ENCODE measurements at regions not wholly inside any gene's neighbourhood (a gene's known extent, or its start where the extent isn't known, plus 50 kb on each side); places are given as distances from the start of the nearest gene placed in this dataset.
A peak's percentile ranks its signal among the peaks of the same experiment; 100 is the strongest.

DNA sequence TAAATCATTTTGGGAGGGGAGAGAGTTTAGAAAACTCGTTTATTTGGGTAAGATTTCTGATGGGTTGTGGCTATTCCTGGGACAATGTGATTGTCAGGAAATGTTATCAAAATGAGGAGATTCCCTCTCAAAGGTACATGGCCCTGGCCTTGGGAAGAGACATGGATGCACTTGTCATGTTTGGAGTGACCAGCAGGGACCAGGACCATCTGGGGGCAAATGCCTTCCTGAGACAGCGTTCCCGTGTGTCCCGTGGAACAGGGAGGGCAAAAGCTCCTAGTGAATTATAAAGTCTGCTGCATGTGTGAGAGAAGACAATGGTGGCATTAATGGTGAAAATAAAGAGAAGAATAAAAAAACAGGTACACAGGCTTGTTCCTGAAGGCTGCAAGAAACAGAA is 317.3 kb downstream of the ZNF536 start:
- no peaks in the 10 kb centered on the region for H3K27me3 Mint-ChIP-seq (ENCODE audit: insufficient read depth)
- peaks cover 63% of the 10 kb centered on the region for H3K4me1 Mint-ChIP-seq
- TF ChIP-seq, protein P1, sequence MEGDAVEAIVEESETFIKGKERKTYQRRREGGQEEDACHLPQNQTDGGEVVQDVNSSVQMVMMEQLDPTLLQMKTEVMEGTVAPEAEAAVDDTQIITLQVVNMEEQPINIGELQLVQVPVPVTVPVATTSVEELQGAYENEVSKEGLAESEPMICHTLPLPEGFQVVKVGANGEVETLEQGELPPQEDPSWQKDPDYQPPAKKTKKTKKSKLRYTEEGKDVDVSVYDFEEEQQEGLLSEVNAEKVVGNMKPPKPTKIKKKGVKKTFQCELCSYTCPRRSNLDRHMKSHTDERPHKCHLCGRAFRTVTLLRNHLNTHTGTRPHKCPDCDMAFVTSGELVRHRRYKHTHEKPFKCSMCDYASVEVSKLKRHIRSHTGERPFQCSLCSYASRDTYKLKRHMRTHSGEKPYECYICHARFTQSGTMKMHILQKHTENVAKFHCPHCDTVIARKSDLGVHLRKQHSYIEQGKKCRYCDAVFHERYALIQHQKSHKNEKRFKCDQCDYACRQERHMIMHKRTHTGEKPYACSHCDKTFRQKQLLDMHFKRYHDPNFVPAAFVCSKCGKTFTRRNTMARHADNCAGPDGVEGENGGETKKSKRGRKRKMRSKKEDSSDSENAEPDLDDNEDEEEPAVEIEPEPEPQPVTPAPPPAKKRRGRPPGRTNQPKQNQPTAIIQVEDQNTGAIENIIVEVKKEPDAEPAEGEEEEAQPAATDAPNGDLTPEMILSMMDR (conservative IDR thresholded peaks at IDR 0.05): peak; percentile 67
- WGBS, 2 experiments (ENCODE audit: insufficient coverage in 1 of 2, insufficient read length in 1 of 2): 73 to 84% methylated on average over 4 of the region's 4 CpGs
- Histone ChIP-seq H3K27ac (ENCODE audit: low read depth, low read length) (no peak overlapping the region), H3K9me3 (ENCODE audit: control insufficient read depth, low read length) (no peaks in the 10 kb centered on the region), H3K27me3 (ENCODE audit: control insufficient read depth, insufficient read depth, low read length, poor library complexity, severe bottlenecking) (no peaks in the 10 kb centered on the region), H3K4me3 (ENCODE audit: low read length) (no peak overlapping the region), H3K4me1 (ENCODE audit: control insufficient read depth, insufficient read depth, low read length) (peaks cover 18% of the 10 kb centered on the region), H3K9ac (ENCODE audit: extremely low read depth, low read length, poor library complexity, severe bottlenecking) (no peak overlapping the region), H3K36me3 (ENCODE audit: control insufficient read depth, insufficient read depth, low read length) (no peaks in the 10 kb centered on the region)
- no peak for DNase-seq
- H3K4me3 Mint-ChIP-seq: no peak overlapping the region
- no peaks in the 10 kb centered on the region for H3K9me3 Mint-ChIP-seq
- no peaks in the 10 kb centered on the region for H3K36me3 Mint-ChIP-seq (ENCODE audit: low read depth)
- H3K27ac Mint-ChIP-seq: no peak overlapping the region

DNA sequence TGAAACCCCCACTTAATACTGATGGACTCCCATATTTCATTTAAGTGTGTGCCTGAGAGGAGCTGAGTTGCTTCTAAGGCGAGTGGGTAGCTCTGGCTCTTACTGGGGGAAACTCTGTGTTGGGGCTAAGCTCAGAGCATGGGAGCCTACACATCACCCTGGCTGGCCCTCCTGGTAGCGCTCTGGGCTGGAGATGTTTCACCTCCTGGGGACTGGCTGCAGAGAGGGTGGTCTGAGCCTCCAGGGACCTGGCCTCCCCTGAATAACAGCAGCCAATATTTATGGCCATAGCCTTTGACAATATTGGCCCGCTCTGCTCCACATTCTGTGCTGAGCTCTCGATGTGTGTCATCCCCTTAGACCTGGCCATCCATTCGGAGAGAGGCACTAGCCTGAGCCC is 316.5 kb downstream of the ZNF536 start:
- Histone ChIP-seq H3K27me3 (ENCODE audit: control insufficient read depth, insufficient read depth, low read length, poor library complexity, severe bottlenecking) (no peaks in the 10 kb centered on the region), H3K4me1 (ENCODE audit: control insufficient read depth, insufficient read depth, low read length) (peaks cover 18% of the 10 kb centered on the region), H3K9me3 (ENCODE audit: control insufficient read depth, low read length) (no peaks in the 10 kb centered on the region), H3K9ac (ENCODE audit: extremely low read depth, low read length, poor library complexity, severe bottlenecking) (no peak overlapping the region), H3K4me3 (ENCODE audit: low read length) (no peak overlapping the region), H3K36me3 (ENCODE audit: control insufficient read depth, insufficient read depth, low read length) (no peaks in the 10 kb centered on the region), H3K27ac (ENCODE audit: low read depth, low read length) (no peak overlapping the region)
- Mint-ChIP-seq H3K4me3 (no peak overlapping the region), H3K27me3 (ENCODE audit: insufficient read depth) (no peaks in the 10 kb centered on the region), H3K27ac (no peak overlapping the region), H3K9me3 (no peaks in the 10 kb centered on the region), H3K4me1 (peaks cover 57% of the 10 kb centered on the region), H3K36me3 (ENCODE audit: low read depth) (no peaks in the 10 kb centered on the region)
- no peak for DNase-seq
- TF ChIP-seq, protein P1 (conservative IDR thresholded peaks at IDR 0.05): no peak
- WGBS, 2 experiments (ENCODE audit: insufficient coverage in 1 of 2, insufficient read length in 1 of 2): 95 to 100% methylated on average over 4 to 5 of the region's 5 CpGs

DNA sequence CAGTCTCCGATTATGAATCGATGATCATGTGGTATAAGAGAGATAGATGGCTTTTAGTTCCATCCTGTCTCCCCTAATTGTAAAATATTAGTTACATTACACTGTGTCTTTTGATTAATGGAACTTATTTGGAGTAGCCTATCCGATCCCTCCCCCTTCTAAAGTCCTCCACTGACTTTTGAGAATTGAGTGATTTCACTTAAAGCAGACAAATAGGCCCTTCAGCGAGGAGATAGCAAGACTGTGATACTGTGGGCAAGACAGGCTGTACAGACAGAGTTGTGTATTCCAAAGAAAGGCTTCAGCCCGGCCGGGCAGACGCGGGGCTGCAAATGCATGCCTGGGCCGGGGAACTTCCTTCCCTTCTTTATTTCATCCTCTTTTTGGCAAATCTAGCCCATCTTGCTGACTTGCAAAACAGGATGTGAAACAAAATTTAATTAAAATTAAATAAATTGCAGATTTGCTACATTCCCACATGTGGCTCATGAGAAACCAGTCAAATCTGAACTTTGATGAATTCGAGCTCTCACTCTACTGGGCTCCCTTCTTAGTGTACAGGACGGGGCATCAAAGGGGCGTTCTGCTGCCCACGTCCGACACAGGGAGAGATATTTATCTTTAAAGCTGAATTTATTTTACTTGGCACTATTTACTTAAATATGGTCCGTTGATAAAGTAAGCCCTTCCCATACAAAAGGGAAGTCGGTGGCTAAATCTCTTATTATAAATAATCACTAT is 314.8 kb downstream of the ZNF536 start:
- WGBS, 2 experiments (ENCODE audit: insufficient coverage in 1 of 2, insufficient read length in 1 of 2): 77 to 80% methylated on average over 7 to 16 of the region's 16 CpGs
- Histone ChIP-seq H3K4me1 (ENCODE audit: control insufficient read depth, insufficient read depth, low read length) (peaks cover 12% of the 10 kb centered on the region), H3K9ac (ENCODE audit: extremely low read depth, low read length, poor library complexity, severe bottlenecking) (peak overlapping the region; percentile 24), H3K4me3 (ENCODE audit: low read length) (no peak overlapping the region), H3K36me3 (ENCODE audit: control insufficient read depth, insufficient read depth, low read length) (no peaks in the 10 kb centered on the region), H3K27me3 (ENCODE audit: control insufficient read depth, insufficient read depth, low read length, poor library complexity, severe bottlenecking) (no peaks in the 10 kb centered on the region), H3K9me3 (ENCODE audit: control insufficient read depth, low read length) (no peaks in the 10 kb centered on the region), H3K27ac (ENCODE audit: low read depth, low read length) (no peak overlapping the region)
- Mint-ChIP-seq H3K27ac (peak overlapping the region; percentile 76), H3K4me3 (no peak overlapping the region), H3K4me1 (peaks cover 43% of the 10 kb centered on the region), H3K9me3 (no peaks in the 10 kb centered on the region), H3K27me3 (ENCODE audit: insufficient read depth) (no peaks in the 10 kb centered on the region), H3K36me3 (ENCODE audit: low read depth) (no peaks in the 10 kb centered on the region)
- peak; percentile 62 for DNase-seq
- TF ChIP-seq, protein P1 (conservative IDR thresholded peaks at IDR 0.05): no peak

All from endodermal cell (in vitro differentiated cells).